ENCODE measurements at regions not wholly inside any gene's neighbourhood (a gene's known extent, or its start where the extent isn't known, plus 50 kb on each side); places are given as distances from the start of the nearest gene placed in this dataset.
"Not testable (repeated sequence)": the region's sequence is repeated elsewhere in the genome, so short reads cannot be mapped to it uniquely, and the experiment has no call there.

DNA sequence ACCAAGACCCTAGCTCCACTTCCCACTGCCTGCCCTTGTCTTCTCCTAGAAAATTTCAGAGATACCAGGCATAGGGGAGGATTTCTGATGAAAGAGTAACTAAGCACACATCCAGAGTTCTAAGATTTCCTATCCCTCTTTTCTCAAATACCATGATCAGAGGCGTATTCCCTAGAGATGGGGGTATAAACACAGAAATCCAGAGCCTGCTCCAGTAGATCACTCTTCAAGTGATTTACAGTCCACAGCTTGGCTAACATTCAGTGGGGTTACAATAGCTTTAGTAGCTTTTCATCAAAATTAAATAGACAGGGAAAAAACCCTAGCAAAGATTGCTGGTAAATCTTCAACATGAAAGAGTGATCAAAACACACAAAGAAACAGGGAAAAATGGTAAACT, 800.7 kb upstream of the GRM7 start:
- DNase-seq: no peak

DNA sequence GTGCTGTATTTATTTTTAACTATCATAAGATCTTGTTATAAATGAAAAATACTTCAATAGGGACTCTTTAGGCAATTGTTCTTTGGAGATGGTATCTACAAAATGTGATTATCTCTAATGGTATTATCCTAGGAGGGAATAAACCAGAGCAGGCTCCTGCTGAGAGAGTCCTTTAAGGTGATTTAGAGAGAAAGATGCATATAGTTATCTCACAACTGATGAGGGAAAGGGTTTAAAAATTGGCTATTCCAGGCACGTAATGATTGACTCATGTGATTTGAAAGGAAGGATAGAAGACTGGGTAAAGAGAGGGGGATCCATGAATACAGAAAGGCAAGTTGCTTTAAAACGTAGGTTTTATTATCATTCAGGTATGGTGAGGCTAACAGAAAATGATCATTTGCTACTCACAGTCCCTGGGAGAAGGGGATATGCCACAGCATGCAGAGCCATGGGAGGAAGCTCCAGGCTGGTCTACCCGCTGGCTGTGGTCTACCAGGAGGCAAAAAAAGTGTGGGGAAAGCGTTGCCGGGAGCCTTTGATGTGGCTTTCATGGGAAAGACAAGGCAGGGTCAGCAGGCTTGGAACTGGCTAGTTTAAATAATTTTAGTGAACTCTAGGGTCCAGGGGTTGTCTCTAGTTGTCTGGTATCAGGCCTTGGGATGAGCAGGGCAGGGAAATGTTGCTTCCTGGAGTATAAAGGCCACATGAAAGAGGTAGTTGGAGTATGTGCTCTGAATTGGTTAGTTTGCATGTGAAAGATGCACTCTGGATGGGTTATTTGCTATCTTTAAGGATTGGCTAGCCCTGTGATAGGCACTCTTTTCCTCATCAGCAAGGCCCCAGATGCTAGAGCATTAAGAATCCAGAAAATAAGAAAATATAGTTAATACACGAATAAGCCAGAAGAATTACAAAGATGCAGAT, 798.4 kb upstream of the GRM7 start:
- no peak for DNase-seq

DNA sequence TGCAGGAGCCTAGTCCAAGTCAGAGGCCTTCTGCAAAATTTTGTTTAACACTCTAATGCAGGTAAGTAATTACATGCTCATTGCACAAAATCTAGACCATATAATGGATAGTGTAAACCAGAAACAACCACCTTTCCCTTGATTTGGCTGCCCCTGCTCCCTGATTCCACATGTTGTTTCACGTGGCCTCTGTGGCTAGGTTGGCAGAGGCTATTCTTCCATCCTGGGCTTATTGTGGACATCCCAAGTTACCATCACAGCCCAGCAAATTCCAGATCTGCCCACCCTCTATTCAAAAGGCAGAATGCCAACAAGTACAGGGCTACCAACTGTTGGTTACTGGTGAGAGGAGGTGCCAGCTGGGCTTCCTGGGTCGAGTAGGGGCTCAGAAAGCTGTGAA, 794.5 kb upstream of the GRM7 start:
- no peak for DNase-seq

DNA sequence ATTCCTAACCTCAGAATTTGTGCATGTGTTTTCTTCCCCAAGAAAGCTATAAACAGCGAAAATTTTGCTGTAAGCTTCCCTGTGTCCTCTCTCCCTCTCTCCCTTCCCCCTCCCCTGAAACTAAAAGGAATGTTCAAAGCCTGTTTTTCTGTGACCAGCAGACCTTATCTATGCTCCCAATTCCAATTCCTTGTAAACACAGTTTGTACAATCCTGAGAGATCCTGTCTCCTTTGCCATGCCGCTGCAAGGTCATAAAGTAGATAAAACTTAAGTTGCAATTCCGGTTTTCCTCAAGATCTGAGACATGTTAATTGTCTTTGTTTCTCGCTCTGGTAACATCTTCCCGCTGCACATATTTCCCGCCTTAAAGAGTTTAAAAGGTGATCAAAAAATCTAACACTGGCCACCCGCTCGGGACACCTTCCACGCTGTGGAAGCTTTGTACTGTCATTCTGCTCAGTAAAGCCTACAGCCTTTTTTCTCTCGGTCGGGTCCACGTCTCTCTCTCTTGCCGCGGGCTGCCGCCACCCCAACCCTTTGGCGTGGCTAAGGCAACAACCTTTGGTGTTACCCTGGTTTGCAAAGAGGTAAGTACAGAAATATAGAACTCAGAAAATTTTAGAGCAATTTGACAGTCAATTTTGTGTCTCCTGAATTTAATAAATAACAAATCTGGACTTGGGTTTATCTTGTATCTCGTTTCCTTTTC, 793.9 kb upstream of the GRM7 start:
- DNase-seq: not testable (repeated sequence)

DNA sequence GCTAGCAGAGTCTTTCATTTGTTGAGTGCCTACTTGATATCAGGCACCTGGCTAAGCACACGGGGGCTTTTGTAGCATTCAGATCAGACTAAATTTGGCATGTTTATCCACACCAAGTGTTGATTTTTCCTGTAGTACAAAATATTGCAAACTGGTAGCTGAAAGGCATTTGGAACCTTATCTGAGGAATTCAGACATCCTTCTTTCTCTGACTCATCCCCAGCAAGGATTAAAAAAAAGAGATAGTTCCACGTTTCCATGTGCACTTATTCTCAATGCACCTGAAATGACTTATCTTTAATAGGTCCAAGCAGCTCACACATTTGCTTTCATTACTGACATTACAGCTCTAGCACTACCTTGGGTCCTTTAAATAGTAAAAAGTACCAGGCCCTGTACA, 786.0 kb upstream of the GRM7 start:
- DNase-seq: no peak

DNA sequence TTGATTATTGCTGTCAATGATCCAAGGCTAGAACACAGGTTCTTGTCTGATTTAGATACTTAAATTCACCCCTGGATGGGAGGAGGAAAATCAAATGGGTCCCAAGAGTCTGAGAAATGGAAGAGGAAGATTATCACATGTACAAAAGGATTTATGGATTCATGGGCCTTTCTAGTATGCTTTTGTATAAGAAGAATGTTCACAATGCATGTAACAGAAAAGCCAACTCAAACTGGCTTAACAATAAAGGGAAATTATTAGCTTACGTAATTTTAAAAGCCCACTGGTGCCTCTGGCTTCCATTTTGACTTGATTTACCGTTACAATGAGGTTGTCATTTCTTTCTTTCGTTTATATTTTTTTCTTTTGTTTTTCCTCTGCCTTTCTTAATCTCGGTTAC, 782.5 kb upstream of the GRM7 start:
- DNase-seq: no peak

DNA sequence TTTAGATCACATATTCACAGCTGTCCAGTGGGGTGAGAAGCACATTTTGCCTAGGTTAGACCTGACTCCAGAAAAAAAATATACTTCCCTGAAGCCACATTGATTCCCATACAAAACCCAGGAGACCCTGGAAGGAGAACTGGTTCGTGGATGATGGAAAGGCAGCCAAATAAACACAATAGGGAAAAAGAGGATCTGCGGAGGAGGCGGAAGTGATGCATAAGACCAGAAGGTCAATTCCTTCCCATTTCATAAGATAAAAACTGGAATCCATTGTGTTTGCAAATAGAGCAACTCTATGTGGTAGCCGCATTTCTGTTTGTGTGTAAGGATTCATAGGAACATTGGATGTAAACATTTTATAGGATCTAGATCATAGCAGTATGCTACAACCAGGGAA, 781.9 kb upstream of the GRM7 start:
- DNase-seq: no peak

DNA sequence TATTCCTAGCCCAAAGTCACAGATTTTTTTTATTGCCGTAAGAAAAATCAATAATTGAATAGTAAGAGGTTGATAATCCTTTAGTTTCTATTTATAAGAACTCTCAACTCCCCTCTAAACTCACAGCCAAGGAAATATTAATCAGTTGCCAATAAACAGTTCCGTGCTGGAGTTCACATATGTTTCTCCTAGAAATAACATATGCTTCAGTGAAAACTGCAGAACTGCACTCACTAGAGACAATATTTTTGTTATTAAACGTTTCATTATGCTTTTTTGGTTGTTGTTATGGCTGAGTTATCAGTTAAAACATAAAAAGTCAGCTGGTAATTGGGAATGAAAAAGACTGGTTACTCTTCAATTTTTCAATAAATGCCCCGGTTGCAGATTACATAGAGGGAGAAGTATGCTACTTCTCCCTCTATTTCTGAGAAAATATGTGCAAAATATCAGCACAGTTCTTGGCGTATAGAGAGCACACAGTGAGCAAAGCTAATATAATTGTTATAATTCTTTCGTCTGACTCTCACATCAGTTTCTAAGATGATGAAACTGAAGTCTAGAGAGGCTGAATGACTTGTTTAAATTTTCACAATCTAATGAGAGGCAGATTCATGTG, 781.2 kb upstream of the GRM7 start:
- no peak for DNase-seq

DNA sequence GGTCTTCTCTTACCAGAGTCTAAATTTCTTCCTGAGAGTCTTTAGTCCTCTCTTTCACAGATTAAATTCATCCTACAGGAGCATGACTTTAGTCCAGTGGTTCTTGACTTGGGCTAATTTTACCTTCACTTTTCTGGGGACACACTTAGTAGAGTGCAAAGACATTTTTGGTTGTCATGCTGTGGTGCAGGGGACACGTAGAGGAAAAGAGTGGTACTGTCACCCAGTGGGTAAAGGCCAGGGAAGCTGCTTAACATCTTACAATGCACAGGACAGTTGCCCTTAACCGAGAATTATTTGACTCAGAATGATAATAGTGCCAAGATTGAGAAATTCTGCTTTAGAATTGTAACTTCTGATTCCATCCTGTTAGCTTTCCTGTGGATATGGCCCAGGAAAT, 772.5 kb upstream of the GRM7 start:
- DNase-seq: no peak

DNA sequence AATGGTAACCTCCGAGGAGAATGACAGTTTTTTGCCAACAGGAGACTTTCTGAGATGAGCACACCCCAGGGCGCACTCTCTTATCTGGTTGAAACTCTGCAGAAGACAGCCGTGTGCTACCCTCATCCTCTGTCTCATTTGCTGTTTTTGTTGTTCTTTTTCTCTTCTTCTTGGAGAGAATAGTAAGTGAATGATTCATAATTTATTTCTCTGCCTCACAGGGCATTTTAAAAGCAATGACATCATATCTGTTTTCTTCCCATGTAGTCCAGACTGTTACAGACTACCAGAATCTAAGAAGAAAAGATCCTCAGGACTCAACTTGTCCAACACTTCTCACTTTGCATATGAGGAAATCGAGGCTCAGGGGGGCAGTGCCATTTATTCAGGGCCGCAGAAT, 771.1 kb upstream of the GRM7 start:
- DNase-seq: no peak

DNA sequence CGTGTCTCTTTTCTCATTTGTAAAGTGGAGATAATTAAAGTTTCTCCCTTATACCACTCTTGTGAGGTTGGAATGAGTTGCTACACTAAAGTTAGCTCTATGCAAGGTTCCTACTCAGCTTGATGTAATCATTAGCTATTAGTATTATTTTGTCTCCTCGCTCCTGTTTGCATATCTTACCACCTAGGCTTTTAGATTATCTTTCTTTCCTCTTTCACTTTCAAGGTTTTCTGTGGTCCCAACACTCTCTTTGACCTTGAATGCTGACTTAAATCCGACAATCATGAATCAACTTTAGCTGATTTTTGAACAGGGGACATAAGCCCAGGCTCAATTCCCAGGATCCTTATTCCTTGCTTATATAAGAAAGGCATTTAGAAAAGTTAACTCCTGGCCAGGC, 769.7 kb upstream of the GRM7 start:
- DNase-seq: no peak

DNA sequence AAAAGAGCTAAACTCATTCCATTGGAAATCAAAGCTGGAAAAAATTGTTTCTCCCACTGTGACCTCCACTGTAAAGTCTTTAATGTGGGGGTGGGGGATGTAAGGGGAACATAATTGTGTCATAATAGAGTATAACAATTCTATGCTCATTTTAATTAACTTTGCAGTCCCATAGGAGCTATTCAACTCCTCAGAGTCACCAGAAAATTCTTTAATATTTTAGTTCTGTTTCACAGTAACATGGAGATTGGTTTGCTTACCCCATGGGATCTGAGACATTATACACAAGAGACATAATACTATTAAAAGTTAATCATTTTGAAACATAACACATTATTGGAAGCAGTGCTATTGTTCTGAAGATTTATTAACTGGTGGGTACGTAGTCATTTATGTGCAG, 765.9 kb upstream of the GRM7 start:
- DNase-seq: no peak

DNA sequence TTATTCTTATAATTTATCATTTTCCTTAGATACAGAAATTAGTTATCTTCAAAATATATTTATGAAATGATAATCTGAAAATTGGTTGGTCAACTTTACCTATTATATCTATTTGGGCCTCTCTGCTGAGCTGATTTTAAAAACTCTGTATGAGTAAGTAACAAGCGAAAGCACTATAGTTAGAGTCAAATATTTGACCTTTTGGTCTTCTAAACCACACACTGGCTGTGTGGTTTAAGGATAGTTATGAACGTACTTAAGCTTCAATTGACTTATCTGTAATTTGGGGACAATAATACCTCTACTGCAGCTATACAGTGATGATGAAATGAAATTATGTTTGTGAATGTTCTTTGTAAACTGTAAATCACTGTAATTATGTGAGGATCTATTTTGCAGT, 763.9 kb upstream of the GRM7 start:
- no peak for DNase-seq

DNA sequence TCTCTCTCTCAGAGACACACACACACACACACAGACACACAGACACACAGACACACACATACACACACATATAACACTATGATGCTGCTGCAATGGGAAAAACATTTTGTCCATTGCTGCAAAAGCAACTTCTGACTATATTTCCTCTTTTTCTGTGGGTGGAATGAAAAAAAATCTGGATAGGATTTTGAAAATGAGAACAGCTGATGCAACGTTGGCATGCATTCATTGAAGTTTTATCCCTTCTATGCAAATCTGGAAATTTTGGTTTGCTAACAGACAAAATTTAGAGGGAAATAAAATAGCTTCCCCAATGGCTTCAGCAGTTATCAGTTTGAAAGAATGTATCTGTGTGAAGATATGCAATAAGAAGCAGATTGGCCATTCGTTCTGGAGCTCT, 763.4 kb upstream of the GRM7 start:
- DNase-seq: no peak

DNA sequence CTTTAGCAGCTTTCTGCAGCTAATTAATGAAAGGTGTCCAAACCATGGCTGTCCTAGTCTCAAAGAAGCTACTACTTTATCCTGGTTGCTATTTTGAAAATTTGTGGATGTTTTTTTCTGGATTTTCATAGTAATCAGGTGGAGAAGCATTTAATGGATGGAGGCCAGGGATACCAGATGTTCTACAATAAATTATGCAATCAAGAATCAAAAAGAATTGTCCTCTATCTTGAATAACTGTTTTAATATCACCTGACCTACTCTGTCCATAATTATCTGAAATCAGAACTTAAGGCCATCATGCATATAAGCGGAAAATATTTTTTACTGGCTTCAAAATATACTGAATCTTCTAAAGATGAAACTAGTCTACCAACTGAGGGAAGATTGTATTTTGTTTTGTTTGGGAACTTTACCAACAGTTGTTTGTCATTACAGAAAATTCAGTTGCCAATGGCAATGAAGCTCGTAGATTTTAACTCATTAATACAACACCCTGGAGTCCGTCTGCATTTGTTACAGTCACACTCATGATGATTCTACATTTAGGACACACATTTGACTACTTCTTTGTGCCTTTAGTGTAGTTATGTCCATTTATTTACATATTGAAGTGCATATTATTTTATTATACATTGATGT, 762.3 kb upstream of the GRM7 start:
- DNase-seq: no peak

DNA sequence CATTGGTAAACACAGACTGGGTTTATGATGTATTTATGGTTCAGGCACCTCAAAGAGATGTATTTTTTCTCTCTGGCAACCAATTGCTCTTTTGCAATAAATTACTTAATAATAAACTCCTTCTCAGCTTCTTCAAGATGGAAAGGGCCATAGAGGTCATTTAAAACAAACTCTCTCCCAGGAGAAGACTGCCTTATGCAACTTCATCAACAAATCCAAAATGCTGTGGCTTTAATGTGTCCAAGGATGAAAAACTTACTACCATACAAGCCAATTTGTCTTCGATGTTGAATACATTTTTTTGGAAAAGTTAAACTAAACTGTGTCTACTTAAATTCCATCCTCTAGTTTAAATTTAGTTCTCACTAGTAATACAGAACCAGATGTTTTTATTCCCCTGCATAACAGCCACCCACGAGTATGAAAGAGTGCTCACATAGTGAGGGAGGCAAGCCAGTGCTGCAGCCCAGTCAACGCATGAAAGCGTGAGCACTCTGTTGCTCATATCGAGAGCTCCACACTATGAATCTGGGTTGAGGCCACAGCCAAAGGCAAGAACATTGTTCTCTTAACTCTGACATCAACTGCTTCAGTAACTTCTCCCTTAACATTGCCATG, 761.3 kb upstream of the GRM7 start:
- no peak for DNase-seq

DNA sequence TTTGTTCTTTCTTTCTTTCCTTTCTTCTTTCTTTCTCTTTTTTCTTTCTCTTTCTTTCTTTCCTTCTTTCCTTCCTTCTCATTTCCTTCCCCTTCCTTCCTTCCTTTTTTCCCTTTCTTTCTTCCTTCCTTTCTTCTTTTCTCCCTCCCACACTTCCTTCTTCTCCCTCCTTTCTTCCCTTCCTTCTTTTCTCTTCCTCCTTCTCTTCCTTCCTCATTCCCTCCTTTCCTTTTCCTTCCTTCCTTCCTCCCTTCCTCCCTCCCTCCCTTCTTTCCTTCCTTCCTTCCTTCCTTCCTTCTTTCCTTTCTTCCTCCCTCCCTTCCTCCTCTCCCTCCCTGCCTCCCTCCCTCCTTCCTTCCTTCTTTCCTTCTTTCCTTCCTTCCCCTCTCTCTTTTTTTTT, 755.7 kb upstream of the GRM7 start:
- no peak for DNase-seq

DNA sequence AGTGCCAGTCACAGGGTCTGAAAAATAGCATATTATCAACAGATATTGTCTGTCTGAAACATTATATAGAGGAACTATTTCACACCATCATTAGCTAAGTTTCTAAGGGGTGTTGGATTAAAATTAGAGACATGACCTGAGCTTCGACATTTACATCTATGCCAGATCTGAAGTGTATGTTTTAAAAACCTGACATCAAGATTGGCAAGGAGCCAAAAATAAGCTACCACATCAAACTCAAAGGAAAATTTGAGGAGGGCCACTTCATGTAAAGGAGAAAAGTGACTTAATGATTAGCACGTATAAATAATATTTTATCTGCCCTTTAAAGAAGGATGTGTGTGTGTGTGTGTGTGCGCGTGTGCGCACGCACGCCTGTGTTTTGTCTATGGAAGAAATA, 752.0 kb upstream of the GRM7 start:
- no peak for DNase-seq

DNA sequence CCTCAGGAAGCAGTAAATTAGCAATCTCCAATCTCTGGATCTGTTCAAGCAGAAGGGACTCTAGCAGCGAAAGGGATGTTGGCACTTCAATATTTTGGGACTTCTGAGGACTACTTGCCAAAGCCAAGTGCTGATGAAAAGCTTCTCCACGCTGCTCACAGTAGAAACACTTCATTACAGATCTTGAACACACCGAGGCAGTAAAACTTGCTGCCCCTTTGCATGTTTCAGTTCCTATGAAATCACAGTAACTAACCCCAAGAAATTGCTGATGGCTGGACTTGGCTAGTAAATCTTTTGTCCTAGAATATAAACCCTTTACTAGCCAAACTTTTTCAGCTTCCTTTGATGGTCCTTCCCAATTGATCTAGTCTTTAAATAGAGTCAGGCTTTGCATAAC, 750.5 kb upstream of the GRM7 start:
- no peak for DNase-seq

DNA sequence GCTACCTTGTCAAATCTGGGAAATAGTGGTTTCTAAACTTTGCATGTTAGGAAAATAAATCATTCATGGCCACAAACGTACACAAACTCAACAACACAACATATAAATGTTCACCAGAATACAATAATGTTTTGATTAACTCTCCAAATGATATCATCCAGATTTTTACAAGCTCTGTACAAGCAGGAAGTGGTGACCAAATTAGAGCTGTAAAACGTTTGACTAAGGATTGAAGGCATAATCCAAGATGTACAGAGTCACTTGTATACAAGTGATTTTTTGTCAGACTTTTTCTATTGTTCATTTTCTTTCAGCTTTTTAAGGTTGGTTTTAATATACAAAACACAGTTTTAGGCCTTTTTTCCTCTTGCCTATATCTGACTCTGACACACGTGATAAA, 748.4 kb upstream of the GRM7 start:
- no peak for DNase-seq

DNA sequence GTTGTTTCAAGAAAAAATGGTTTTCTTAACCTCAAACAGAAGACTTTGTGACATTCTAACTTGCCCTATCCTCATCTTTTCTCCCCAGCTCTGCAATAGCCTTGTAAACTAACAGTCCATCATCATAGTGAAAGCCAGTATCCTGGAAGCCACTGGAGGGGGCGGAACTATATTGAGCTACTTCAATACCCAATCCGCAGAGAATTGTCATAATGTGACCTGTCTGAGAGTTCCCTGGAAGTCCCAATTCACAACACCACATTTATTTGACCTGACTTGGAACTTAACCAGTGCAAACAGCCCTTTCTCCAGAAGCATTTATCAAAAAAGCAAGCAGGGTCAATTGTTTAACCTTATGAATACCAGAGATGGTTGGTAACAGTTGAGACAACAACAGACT, 747.6 kb upstream of the GRM7 start:
- DNase-seq: no peak

DNA sequence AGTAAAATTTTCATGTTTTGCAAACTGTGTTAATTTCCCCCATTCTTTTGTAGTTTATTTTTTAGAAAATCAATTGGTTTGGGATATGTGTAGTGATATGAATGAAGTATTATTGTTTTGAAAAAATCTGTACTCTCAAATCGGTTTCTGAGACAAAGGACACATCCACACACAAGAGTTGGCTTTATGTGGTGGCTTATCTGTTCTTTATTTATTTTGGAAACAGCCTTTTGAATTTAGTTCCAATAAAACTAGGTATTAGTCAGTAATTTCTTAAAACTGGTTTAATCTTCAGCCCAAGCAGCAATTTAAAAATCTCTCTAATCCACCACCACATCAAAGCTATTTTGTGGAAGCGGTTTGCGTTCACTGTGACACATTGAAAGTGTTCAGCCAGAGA, 741.5 kb upstream of the GRM7 start:
- no peak for DNase-seq

DNA sequence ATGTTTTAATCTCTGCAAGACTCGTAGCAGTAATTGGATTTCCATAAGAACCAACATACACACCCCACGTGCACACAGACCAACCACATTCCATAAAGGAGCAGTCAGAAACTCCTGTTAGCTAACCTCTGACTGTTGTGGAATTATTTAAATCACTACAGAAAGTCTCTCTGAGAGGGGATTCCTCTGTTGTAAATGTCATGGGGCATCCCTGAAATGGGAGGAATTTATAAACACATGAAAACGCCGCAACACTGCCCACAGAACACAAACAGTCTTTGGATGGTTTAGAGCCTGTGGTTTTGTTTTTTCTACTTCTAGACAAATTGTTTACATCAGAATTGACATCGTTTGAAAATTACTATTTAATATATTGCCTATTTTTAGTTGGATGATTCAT, 740.1 kb upstream of the GRM7 start:
- no peak for DNase-seq

All from CD4-positive, alpha-beta T cell treated with Interleukin-17A for 4 hours (primary cell).